GM18868 (cell line): ENCODE measurements at regions not wholly inside any gene's neighbourhood (a gene's known extent, or its start where the extent isn't known, plus 50 kb on each side); places are given as distances from the start of the nearest gene placed in this dataset.
"Not testable (repeated sequence)": the region's sequence is repeated elsewhere in the genome, so short reads cannot be mapped to it uniquely, and the experiment has no call there.

Experiments
- ATAC-seq: cut with Tn5 transposase; IDR thresholded peaks from one replicate; pipeline ENCODE4 v1.9.1; 2021; ENCODE audit warnings: mild to moderate bottlenecking, moderate library complexity; ENCODE audit not compliant: unreplicated experiment

DNA sequence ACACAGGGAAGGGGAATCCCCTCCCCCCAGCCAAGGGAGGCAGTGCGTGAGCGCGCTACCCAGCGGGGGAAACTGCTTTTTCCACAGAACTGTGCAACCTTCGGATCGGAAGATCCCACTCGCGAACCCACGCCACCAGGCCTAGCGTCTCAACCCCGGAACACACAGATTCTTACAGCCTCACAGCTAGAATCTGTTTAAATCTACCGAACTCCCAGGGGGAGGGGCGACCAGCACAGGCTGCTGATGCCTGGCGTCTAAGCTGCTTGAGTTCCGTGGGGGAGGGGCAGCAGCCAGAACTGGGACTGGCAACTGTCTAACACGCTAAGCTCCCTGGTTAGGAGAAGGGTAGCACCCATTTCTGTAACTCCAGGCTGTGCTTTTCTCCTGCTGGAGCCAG, 217.3 kb upstream of the TENT5A start:
- ATAC-seq = no peak

DNA sequence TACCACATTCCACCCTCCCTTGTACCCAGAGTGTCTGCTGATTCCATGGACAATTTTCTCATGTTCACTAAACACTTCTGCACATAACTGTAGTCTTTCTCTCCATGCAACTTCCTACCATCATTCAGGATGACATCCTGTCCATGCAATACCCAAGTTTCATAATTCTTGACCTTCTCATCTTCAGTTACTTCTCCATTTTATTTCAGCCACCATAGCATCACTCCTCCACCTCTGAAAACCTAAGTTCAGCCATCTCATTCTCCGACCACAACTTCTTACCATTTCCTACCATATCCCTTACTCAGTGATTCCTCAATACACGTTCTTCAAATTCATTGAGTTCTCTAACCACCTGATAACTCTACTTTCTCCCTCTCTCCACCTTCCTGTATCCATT, 216.5 kb upstream of the TENT5A start:
- ATAC-seq = no peak

DNA sequence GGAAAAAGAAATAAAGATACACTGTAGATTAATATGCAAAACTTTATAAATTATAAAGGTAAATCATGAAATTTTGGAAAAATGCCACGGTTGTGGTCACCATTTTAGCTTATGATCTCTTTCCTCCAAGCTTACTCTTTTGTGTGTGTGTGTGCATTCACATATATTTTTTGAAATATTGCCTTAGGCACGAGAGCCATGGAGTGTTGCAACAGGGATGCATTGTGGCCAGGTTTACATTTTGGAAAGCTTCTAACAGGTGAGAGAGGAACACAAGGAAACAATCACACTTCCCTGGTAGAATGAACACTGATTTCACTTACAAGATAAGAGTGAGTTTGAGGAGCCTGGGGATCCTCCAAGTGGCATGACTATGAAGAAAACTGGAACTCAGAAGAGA, 214.5 kb upstream of the TENT5A start:
- no peak for ATAC-seq

DNA sequence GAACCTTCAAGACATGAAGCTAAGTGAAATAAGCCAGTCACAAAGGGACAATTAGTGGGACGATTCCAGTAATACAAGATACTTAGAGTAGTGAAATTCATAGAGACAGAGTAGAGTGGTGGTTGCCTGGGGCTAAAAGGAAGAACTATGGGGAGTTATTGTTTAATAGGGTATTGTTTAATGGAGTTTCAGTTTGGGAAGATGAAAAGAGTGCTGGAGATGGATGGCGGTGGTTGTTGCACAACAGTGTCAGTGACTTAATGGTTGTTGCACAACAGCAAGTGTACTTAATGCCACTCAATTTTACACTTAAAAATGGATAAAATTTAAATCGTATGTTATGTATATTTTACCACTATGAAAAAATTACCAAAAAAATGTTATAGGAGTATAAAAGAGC, 209.7 kb upstream of the TENT5A start:
- ATAC-seq = no peak

DNA sequence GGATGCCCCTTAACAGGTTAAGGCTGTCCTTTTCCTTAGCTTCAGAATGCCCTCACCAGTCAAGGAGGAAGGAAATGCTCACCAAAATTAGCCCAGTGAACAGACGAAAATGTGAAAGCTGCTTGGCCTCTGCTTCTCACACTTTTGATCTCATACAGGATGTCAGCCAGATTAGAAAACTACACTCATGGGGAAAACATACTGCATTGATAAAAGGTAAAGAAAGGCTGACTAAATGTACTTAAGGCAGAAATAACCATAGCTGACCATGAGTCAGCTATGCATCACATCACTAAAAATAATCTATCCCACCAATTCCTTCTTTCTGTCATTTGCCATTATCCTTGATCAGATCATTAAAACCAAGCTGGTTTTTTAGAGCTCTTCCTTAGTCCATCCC, 198.4 kb upstream of the TENT5A start:
- ATAC-seq = no peak

DNA sequence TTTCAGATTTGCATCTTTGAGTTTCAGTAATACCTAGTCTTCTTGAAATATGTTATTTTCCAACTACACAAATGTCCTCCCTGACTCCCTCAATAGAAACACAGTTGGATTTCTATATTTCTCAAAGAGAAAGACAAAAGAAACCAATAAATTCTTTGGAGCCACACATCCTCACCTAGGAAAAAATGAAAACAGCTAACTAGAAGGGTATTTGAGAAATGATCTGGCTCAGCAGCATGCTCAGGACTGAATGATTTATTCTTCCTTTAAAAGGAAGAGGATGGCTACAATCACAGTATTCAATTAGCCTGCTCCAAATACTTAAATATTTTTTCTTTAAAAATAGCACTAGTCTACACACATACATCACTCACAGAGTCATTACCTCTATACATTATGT, 196.4 kb upstream of the TENT5A start:
- no peak for ATAC-seq

DNA sequence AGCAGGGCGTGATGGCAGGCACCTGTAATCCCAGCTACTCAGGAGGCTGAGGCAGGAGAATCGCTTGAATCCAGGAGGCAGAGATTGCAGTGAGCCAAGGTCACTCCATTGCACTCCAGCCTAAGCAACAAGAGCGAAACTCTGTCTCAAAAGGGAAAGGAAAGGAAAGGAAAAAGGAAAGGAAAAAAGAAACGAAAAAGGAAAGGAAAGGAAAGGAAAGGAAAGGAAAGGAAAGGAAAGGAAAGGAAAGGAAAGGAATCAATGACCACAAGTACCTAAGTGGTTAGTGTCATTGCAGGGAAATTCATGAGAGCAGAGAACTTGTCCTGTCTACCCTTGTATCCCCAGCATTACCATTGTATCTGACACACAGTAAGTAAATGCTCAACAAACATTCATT, 195.7 kb upstream of the TENT5A start:
- not testable (repeated sequence) for ATAC-seq

DNA sequence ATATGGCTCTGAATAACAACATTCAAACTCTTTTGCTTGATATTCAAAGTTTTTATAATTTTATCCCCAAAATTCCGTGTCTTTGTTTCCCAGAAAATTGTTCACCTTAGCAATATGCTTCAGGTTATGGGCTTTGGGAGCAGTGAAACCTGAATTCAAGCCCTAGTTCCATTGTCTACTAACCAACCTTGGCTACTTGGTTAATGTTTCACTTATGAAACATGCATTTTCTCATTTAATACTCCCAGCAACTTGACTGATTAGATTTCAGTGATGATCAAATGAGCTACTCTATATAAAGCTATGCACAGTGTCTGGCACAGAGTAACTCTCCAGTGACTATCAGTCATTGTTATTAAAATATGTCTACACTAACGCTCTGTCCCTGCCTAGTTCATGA, 192.2 kb upstream of the TENT5A start:
- no peak for ATAC-seq

DNA sequence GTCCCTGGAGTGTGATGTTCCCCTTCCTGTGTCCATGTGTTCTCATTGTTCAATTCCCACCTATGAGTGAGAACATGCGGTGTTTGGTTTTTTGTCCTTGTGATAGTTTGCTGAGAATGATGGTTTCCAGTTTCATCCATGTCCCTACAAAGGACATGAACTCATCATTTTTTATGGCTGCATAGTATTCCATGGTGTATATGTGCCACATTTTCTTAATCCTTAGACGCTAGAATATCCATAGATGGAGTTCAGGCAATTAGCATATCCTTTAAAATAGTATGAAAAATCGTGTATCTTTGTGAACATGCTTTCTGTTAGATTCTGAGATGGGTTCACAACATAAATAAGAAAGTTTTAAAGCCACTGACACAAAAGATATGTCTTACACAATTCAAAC, 190.4 kb upstream of the TENT5A start:
- not testable (repeated sequence) for ATAC-seq

DNA sequence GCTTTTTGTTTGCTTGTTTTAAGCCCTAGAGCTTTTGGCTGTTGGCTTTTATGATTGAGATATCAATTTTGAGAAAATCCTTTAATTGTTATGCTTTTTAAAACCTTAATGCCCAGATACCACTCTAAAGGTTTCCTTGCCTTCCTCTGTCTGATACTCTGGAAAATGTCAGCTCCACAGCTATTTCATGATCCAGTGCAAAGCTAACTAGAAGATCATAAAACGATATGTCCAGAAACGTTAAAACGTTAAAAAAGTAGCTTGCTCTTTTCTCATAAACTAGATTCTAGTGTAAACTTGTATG, 189.5 kb upstream of the TENT5A start:
- no peak for ATAC-seq

DNA sequence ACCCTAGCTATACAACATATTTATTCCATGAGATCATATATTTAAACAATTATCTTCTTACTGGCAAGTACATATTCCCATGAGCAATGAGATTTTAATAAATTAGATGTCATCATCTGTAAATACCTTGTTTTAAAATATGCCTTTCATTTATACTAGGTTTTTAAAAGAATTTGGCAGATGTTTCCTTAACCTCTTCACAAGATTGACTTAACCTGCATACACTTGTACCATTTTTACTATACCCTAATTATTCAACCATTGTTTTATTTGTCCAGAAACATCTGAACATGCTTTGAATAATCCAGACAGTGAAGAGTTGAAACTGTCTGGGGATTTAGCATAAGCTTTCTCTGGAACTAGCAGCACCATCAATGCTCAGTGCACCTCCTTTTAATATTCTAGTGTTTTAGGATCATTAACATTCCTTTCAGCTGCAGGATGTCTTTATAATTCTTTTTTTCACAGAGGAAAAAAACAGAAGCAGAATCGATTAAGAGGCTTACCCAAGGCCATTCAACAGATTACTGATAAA, 188.0 kb upstream of the TENT5A start:
- ATAC-seq = no peak

DNA sequence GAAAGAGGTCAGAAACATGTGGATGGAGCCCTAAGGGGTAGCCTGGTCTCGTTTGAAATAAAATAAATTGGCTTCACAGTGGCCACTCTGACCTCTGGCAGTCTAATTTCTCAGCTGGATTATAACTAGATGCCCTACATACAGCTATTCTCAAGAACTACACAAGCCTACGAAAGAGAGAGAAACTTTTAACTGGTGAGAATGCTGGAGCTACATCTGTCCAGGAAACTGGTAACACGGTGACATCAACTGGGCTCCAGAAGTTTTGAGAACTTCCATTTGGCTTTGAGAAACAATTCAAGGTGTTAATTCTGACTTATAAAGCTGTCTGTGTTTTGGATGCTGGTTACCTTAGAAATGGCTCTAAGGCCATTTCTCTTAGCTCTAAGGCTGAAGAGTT, 187.3 kb upstream of the TENT5A start:
- ATAC-seq = no peak

DNA sequence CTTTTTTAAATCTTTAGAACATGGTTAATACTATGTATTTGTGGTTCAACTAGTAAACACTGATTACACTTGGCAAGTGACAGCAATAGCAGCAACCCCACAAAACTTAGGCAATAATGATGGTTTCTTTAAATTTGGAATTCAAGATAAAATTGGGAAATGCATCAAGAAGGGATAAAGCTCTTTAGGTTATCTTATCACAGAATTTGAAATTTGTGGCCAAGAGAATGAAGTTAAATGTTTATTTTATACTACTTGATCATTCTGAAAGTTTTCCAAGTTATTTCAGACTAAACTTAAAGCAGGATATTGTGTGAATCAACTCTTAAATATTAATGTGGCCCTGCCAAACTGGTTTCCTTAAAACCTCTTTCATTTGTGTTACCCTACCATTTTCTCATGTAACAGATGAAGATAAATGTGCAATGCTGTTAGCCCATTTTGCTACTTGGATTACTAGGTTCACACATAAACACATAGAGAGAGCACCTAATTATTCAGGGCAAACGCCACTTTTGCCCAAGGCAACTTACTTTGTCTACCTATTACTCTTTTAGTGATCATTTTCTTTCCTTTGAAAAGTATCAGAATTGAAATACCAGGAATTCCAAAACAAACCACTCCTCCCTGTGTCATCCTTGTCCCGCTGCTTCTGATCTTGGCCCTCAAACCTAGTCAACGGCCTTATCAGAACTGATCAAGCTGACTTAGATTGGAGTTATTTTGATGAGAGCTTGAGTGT, 186.7 kb upstream of the TENT5A start:
- ATAC-seq = no peak

DNA sequence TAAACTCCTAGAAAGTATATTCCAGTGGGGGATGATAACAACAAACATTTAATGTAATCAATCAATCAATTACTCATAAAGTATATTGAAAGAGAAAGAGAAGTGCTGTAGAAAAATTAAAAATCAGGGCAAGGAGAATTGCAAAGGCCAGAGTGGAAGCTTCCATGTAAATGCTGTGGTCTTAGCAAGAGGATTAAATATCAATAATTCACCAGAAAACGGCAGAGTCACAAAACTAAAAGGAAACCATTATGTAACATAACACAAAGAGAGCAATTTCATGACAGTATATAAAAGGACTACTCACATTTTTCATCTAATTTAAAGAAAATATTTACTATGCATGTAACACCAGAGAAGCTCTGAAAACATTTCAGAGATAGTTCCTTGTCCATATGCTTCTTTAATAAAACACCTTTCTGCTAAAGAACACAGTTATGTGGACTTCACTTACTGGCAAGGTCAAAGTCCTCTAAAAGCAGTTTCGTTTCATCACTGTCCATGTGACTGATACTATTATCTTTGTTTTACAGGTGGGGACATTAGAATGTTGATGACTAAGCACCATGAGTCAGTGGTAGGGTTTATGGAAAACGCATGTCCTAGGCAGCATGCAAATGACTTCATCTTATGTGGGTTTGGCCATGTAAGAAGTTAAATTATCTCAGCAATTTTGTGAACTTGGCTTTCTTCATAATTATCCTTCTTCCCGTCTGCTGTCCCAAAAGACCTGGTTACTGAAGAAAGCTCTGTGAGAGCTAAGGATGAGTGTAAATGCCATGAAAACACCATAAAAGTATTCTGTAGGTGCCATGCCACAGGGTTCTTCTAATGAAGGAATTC, 185.8 kb upstream of the TENT5A start:
- no peak for ATAC-seq

DNA sequence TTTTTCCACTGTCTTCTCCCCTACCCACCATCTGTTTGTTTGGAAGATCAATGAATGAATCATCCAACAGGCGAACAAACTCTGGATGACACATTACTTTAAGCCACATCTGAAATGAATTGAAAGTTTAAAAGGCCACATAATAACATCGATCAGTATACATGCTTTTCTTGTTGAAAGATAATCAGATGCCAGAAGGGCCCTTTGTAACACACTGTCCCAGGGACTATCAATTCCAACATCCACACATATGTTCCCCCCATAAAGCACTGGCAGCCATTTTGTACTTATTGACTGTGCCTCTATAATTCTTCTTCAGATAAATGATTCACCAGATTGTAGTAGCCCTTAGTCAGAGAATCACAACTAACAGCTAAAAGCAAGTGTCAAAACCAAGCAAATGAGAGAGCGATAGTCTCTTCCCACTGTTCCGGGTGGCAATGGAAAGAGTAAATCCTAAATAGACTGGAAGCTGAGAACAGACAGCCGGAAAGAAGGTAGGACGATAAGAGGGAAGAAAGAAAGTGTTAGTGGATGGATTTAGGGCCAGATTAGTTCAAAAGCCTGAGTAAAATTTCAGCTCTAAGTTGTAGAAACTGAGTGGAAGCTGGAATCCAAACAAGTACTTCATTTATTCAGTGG, 184.9 kb upstream of the TENT5A start:
- ATAC-seq = no peak

DNA sequence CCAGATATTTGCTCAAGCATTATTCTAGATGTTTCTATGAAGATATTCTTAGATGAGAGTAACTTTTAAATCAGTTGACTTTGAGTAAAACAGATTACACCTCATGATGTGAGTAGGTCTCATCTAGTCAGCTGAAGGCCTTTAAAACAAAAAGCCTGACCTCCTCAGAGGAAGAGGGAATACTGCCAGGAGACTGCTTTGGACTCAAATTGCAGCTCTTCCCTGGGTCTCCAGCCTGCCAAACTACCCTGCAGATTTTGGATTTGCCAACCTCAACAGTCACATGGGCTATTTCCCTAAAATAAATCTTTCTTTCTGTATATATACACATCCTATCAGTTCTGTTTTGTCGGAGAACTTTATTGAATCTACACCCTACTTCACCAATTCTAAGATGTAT, 182.5 kb upstream of the TENT5A start:
- ATAC-seq = no peak

DNA sequence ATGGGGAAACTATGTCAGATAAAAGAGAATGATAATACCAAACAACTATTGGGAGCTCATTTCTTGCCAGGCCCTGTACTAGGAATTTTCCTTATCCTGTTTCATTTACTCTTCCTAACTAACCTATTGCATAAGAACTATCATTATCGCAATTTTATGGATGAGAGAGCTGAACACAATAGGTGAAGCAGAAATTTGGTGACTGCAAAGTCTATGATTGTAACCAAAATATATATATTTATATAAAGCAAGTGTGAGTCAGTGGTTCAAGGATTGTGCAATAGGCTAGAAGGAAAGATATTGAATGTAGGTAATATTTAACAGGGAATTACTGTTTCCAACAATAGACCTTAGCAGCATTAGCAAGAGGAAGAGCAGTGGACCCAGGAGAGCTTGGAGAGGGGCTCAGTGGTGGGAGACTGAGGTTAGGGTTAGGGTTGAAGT, 181.1 kb upstream of the TENT5A start:
- no peak for ATAC-seq

DNA sequence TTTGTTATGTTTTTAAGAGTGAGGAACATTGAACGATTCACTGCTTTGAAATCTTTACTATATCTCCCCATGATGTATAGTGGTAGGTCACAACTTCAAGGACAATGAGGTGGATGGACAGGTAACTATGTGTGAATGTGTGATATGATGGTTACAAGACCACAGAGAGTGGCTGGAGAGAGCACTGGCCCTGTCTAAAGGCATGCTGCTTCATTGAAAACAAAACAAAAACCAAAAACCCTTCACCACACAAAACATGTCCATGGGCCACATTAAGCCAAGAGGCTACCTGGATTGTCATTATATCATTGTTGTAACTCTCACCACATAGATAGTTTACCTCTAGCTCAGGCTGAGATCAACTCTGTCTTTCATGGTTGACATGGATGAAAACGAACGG, 180.6 kb upstream of the TENT5A start:
- no peak for ATAC-seq

DNA sequence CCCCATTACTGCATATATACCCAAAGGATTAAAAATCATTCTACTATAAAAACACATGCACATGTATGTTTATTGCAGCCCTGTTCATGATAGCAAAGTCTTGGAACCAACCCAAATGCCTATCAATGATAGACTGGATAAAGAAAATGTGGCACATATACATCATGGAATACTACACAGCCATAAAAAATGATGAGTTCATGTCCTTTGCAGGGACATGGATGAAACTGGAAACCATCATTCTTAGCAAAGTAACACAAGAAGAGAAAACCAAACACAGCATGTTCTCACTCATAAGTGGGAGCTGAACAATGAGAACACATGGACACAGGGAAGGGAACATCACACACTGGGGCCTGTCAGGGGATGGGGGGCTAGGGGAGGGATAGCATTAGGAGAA, 180.0 kb upstream of the TENT5A start:
- ATAC-seq = not testable (repeated sequence)

DNA sequence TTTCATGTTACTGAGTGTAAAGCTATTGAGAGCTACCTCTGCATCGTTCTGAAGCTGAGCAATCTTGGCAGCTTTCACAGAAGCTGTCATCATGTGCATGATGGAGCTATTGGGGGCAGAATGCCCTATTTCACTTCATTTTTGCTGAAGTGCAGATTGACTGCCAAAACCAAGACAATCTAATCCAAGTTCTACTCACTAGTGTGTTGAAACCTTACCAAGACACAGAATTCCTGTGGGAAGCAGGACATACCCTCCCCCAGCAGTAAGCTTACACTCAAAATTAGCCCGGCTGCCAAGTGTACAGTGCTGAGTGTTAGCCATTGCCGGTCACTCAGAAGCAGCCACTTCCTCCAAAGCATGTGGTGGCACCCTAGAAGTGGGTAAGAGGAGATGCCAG, 177.3 kb upstream of the TENT5A start:
- no peak for ATAC-seq

DNA sequence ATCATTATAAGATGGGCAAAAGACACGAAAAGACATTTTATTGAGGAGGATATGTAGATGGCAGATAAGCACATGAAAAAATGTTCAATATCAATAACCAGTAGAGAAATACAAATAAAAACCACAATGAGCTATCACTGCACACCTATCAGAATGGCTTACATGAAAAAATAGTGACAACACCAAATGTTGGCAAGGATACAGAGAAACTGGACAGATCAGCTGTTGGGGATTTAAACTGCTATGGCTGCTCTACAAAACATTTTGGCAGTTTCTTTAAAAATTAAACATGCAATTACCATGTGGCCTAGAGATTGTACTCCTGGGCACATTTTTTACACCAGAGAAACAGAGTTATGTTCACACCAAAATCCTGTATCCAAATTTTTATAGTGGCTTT, 172.7 kb upstream of the TENT5A start:
- no peak for ATAC-seq
